Vagina (tissue), 2 donors: ENCODE measurements at regions not wholly inside any gene's neighbourhood (a gene's known extent, or its start where the extent isn't known, plus 50 kb on each side); places are given as distances from the start of the nearest gene placed in this dataset.

Experiments
- DNase-seq, 2 donors: peaks; one replicate each; pipeline ENCODE4 v3.0.0-alpha.2; 2017; ENCODE audit errors: extremely low spot score in 2 of 2
- H3K27ac ChIP-seq: fragments of 200-600 bp; sonication (generic); one replicate; pipeline ENCODE4 v1.5.1; 2019
- H3K27me3 ChIP-seq: fragments of 200-600 bp; sonication (generic); one replicate; pipeline ENCODE4 v1.5.1; 2019
- H3K36me3 ChIP-seq, 2 donors: fragments of 200-600 bp; sonication (generic); one replicate each; pipeline ENCODE4 v1.5.1; 2017 to 2019
- H3K4me1 ChIP-seq: fragments of 200-600 bp; sonication (generic); one replicate; pipeline ENCODE4 v1.5.1; 2019
- H3K4me3 ChIP-seq, 2 donors: fragments of 200-600 bp; sonication (generic); 1 replicate in 1 of 2; 2 replicates in 1 of 2; pipeline ENCODE4 v1.5.1; 2016 to 2019
- H3K9me3 ChIP-seq: fragments of 200-600 bp; sonication (generic); one replicate; pipeline ENCODE4 v1.5.1; 2019
- POLR2A ChIP-seq, 2 donors: fragments of 450-650 bp; IDR thresholded peaks; one replicate each; pipeline ENCODE4 v1.6.1; 2017; ENCODE audit warnings: antibody characterized with exemption in 2 of 2, mild to moderate bottlenecking in 2 of 2, moderate library complexity in 2 of 2
- POLR2AphosphoS5 ChIP-seq, 2 donors: sonication (generic); formaldehyde crosslinking; IDR thresholded peaks; one replicate each; pipeline ENCODE4 v1.9.0; 2017; ENCODE audit warnings: antibody characterized with exemption in 2 of 2, mild to moderate bottlenecking in 2 of 2, low read depth in 1 of 2; ENCODE audit not compliant: insufficient read depth in 1 of 2
- intact Hi-C: fragments of 100-400 bp; cut with DNase I; formaldehyde crosslinking; loops from one replicate; pipeline ENCODE4 v1.15.1; 2023
- TF ChIP-seq, protein P1 (sequence below), 3 experiments: fragments of 450-650 bp in 2 of 3; fragments of 200-600 bp in 1 of 3; sonication (generic) in 1 of 3; IDR thresholded peaks; one replicate each; pipeline ENCODE4 v1.5.1; 2017 to 2019; ENCODE audit warnings: antibody characterized with exemption in 3 of 3, mild to moderate bottlenecking in 2 of 3, moderate library complexity in 2 of 3

DNA sequence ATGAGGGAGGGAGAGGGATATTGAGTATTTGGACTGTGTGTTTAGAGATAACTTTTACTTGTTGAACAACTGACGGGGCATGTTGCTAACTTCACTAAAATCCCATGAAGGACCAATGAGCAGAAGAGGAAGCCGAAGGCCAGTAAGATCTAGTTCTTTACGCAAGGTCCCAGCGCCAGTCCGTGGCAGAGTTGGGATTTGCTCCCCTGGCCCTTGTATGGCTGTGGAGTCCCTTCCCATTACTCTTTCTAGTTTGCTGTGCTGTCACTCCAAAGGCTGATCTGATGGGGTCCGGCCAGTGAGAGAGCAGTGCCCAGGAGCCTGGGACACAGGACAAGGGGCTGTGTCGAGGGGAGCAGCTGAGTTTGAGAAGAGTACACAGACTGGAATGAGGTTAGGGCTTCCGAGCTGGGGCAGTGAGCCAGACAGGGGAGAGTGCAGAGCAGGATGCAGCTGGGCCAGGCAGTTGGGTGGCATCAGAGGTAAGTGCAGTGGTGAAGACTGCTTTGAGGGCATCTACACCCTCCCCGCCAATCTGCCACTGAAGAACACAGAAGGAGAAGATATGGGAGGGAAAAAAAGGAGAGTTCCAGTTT is 692.9 kb upstream of the HS6ST1 start:
- no peaks in the 10 kb centered on the region for H3K4me1 ChIP-seq
- no peak overlapping the region for H3K27ac ChIP-seq
- H3K27me3 ChIP-seq, result no peaks in the 10 kb centered on the region
- H3K4me3 ChIP-seq, result no peak overlapping the region
- DNase-seq, result peak in 1 of 2 donors; percentile 88
- H3K36me3 ChIP-seq, result no peaks in the 10 kb centered on the region
- TF ChIP-seq POLR2A (IDR thresholded peaks at IDR 0.05), result no peak
- TF ChIP-seq, protein P1, sequence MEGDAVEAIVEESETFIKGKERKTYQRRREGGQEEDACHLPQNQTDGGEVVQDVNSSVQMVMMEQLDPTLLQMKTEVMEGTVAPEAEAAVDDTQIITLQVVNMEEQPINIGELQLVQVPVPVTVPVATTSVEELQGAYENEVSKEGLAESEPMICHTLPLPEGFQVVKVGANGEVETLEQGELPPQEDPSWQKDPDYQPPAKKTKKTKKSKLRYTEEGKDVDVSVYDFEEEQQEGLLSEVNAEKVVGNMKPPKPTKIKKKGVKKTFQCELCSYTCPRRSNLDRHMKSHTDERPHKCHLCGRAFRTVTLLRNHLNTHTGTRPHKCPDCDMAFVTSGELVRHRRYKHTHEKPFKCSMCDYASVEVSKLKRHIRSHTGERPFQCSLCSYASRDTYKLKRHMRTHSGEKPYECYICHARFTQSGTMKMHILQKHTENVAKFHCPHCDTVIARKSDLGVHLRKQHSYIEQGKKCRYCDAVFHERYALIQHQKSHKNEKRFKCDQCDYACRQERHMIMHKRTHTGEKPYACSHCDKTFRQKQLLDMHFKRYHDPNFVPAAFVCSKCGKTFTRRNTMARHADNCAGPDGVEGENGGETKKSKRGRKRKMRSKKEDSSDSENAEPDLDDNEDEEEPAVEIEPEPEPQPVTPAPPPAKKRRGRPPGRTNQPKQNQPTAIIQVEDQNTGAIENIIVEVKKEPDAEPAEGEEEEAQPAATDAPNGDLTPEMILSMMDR (IDR thresholded peaks at IDR 0.05), result no peak
- no peak for TF ChIP-seq POLR2AphosphoS5 (IDR thresholded peaks at IDR 0.05; ENCODE audit: insufficient read depth in 1 of 2, low read depth in 1 of 2)
- no peaks in the 10 kb centered on the region for H3K9me3 ChIP-seq
- intact Hi-C loops, result no loop called here

- Histone ChIP-seq H3K27me3 (no peaks in the 10 kb centered on the region), H3K27ac (no peak overlapping the region), H3K36me3 (no peaks in the 10 kb centered on the region), H3K4me1 (no peaks in the 10 kb centered on the region), H3K9me3 (no peaks in the 10 kb centered on the region), H3K4me3 (no peak overlapping the region)
- intact Hi-C loops, result no loop called here
- DNase-seq, result peak in 1 of 2 donors; percentile 43
- TF ChIP-seq, protein P1 (IDR thresholded peaks at IDR 0.05), result no peak
- TF ChIP-seq POLR2AphosphoS5 (IDR thresholded peaks at IDR 0.05; ENCODE audit: insufficient read depth in 1 of 2, low read depth in 1 of 2), result no peak
- no peak for TF ChIP-seq POLR2A (IDR thresholded peaks at IDR 0.05)
These were observed 695.8 kb upstream of the HS6ST1 start for GRCh38 chr2:129014432-129014831.

- H3K27me3 ChIP-seq, result no peaks in the 10 kb centered on the region
- no peak overlapping the region for H3K27ac ChIP-seq
- H3K36me3 ChIP-seq, result no peaks in the 10 kb centered on the region
- no peak for TF ChIP-seq POLR2AphosphoS5 (IDR thresholded peaks at IDR 0.05; ENCODE audit: insufficient read depth in 1 of 2, low read depth in 1 of 2)
- no peaks in the 10 kb centered on the region for H3K9me3 ChIP-seq
- peak in 1 of 2 donors; percentile 40 for DNase-seq
- H3K4me3 ChIP-seq, result no peak overlapping the region
- intact Hi-C loops, result no loop called here
- H3K4me1 ChIP-seq, result no peaks in the 10 kb centered on the region
These were observed 697.0 kb upstream of the HS6ST1 start for GRCh38 chr2:129015397-129016285.

DNA sequence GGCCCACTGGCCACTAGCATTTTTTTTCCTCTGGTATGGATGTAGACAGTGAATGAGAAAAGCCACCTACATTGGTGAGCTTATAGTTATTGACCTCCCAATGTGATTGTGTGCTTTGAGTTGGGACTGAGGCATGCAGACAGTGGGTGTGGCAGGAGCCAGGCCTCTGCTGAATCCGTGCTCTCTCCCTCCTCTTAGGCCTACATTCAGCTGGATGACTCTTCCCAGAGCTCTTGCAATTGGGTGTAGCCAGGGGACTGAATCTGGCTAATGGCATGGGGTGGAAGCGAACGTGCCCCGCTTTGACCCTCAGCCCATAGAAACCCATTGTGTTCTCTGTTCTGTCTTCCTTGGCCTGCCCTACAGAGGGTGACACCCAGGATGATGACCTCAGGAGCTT is 698.3 kb upstream of the HS6ST1 start:
- Histone ChIP-seq H3K9me3 (no peaks in the 10 kb centered on the region), H3K4me1 (no peaks in the 10 kb centered on the region), H3K4me3 (no peak overlapping the region), H3K27me3 (no peaks in the 10 kb centered on the region), H3K36me3 (no peaks in the 10 kb centered on the region), H3K27ac (no peak overlapping the region)
- TF ChIP-seq, protein P1 (IDR thresholded peaks at IDR 0.05), result no peak
- no peak for TF ChIP-seq POLR2A (IDR thresholded peaks at IDR 0.05)
- no peak for TF ChIP-seq POLR2AphosphoS5 (IDR thresholded peaks at IDR 0.05; ENCODE audit: insufficient read depth in 1 of 2, low read depth in 1 of 2)
- peak in 1 of 2 donors; percentile 61 for DNase-seq
- intact Hi-C loops, result no loop called here

DNA sequence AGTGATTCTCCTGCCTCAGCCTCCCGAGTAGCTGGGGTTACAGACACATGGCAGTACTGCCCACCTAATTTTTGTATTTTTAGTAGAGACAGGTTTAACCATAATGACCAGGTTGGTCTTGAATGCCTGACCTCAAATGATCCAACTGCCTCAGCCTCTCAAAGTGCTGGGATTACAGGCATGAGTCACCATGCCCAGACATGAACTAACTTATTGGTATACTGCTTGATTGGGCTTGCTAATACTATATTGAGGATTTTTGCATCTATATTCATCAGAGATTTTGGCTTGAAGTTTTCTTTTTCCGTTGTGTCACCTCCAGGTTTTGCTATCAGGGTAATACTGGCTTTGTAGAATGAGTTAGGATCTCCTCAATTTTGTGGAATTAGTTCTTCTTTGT is 706.1 kb upstream of the HS6ST1 start:
- Histone ChIP-seq H3K36me3 (no peaks in the 10 kb centered on the region), H3K27ac (no peak overlapping the region), H3K27me3 (no peaks in the 10 kb centered on the region), H3K9me3 (no peaks in the 10 kb centered on the region), H3K4me1 (no peaks in the 10 kb centered on the region), H3K4me3 (no peak overlapping the region)
- no peak for DNase-seq
- intact Hi-C loops, result loop anchor here (5.0 kb wide), 1 partner anchor 318 kb away; no protein-coding TSS in a partner anchor
- TF ChIP-seq POLR2AphosphoS5 (IDR thresholded peaks at IDR 0.05; ENCODE audit: insufficient read depth in 1 of 2, low read depth in 1 of 2) (no peak), POLR2A (IDR thresholded peaks at IDR 0.05) (no peak)
- TF ChIP-seq, protein P1 (IDR thresholded peaks at IDR 0.05), result no peak
